GF-D8 (cell line): ENCODE measurements at regions not wholly inside any gene's neighbourhood (a gene's known extent, or its start where the extent isn't known, plus 50 kb on each side); places are given as distances from the start of the nearest gene placed in this dataset.

Experiments used
- DNase-seq: peaks from one replicate; lab custom pipeline; 2025; lab: John Stamatoyannopoulos, UW

GRCh38 chr6:16078064-16078463 lies 50.8 kb upstream of the MYLIP start:
- no peak for DNase-seq

- no peak for DNase-seq
These were observed 59.2 kb upstream of the MYLIP start for GRCh38 chr6:16069671-16070070.

- no peak for DNase-seq
These were observed 59.7 kb upstream of the MYLIP start for GRCh38 chr6:16069222-16069621.

- no peak for DNase-seq
These were observed 61.3 kb upstream of the MYLIP start for GRCh38 chr6:16067568-16067967.

GRCh38 chr6:16064671-16065072 lies 64.2 kb upstream of the MYLIP start:
- DNase-seq, result no peak

- DNase-seq, result no peak
These were observed 65.3 kb upstream of the MYLIP start for GRCh38 chr6:16063580-16063979.

- no peak for DNase-seq
These were observed 67.1 kb upstream of the MYLIP start for GRCh38 chr6:16061818-16062217.

GRCh38 chr6:16060039-16060438 lies 68.8 kb upstream of the MYLIP start:
- no peak for DNase-seq

GRCh38 chr6:16059496-16059895 lies 69.4 kb upstream of the MYLIP start:
- no peak for DNase-seq

GRCh38 chr6:16058929-16059345 lies 69.9 kb upstream of the MYLIP start:
- DNase-seq, result no peak

GRCh38 chr6:16058201-16058928 lies 70.5 kb upstream of the MYLIP start:
- no peak for DNase-seq

GRCh38 chr6:16057446-16057845 lies 71.4 kb upstream of the MYLIP start:
- no peak for DNase-seq

GRCh38 chr6:16056263-16056870 lies 72.5 kb upstream of the MYLIP start:
- DNase-seq, result no peak

- DNase-seq, result no peak
These were observed 73.0 kb upstream of the MYLIP start for GRCh38 chr6:16055852-16056251.

- no peak for DNase-seq
These were observed 79.7 kb upstream of the MYLIP start for GRCh38 chr6:16049168-16049567.

GRCh38 chr6:16048221-16048620 lies 80.7 kb upstream of the MYLIP start:
- DNase-seq, result no peak

- DNase-seq, result no peak
These were observed 81.4 kb upstream of the MYLIP start for GRCh38 chr6:16047435-16047990.

- DNase-seq, result no peak
These were observed 83.6 kb upstream of the MYLIP start for GRCh38 chr6:16045238-16045637.

- DNase-seq, result no peak
These were observed 84.7 kb upstream of the MYLIP start for GRCh38 chr6:16044211-16044643.

- DNase-seq, result no peak
These were observed 85.4 kb upstream of the MYLIP start for GRCh38 chr6:16043171-16044135.

GRCh38 chr6:16042751-16043150 lies 86.1 kb upstream of the MYLIP start:
- no peak for DNase-seq

GRCh38 chr6:16041327-16041726 lies 87.6 kb upstream of the MYLIP start:
- no peak for DNase-seq
